ENCODE measurements at regions not wholly inside any gene's neighbourhood (a gene's known extent, or its start where the extent isn't known, plus 50 kb on each side); places are given as distances from the start of the nearest gene placed in this dataset.
A peak's percentile ranks its signal among the peaks of the same experiment; 100 is the strongest.

GRCh38 chr1:115577513-115577912, 64.3 kb upstream of the VANGL1 start:
- no peak for ATAC-seq

GRCh38 chr1:115575661-115576060, 66.1 kb upstream of the VANGL1 start:
- ATAC-seq, result no peak

GRCh38 chr1:115572710-115573109, 69.1 kb upstream of the VANGL1 start:
- no peak for ATAC-seq

GRCh38 chr1:115567431-115567830, 74.3 kb upstream of the VANGL1 start:
- no peak for ATAC-seq

- ATAC-seq, result no peak
Measured at GRCh38 chr1:115565791-115566190, 76.0 kb upstream of the VANGL1 start.

GRCh38 chr1:115565353-115565752, 76.4 kb upstream of the VANGL1 start:
- ATAC-seq, result no peak

GRCh38 chr1:115564201-115564600, 77.6 kb upstream of the VANGL1 start:
- ATAC-seq, result peak; percentile 26

- ATAC-seq, result no peak
Measured at GRCh38 chr1:115560027-115560426, 81.7 kb upstream of the VANGL1 start.

GRCh38 chr1:115558275-115558674, 83.5 kb upstream of the VANGL1 start:
- no peak for ATAC-seq

- ATAC-seq, result no peak
Measured at GRCh38 chr1:115557715-115558114, 84.1 kb upstream of the VANGL1 start.

GRCh38 chr1:115556236-115556635, 85.5 kb upstream of the VANGL1 start:
- no peak for ATAC-seq

- no peak for ATAC-seq
Measured at GRCh38 chr1:115555446-115555845, 86.3 kb upstream of the VANGL1 start.

GRCh38 chr1:115547696-115548095, 94.1 kb upstream of the VANGL1 start:
- no peak for ATAC-seq

GRCh38 chr1:115546846-115547245, 94.9 kb upstream of the VANGL1 start:
- ATAC-seq, result peak; percentile 27

GRCh38 chr1:115545791-115546733, 95.7 kb upstream of the VANGL1 start:
- peak; percentile 77 for ATAC-seq

GRCh38 chr1:115545096-115545720, 96.6 kb upstream of the VANGL1 start:
- ATAC-seq, result no peak

GRCh38 chr1:115544131-115544530, 97.6 kb upstream of the VANGL1 start:
- no peak for ATAC-seq

GRCh38 chr1:115543247-115543646, 98.5 kb upstream of the VANGL1 start:
- ATAC-seq, result no peak

GRCh38 chr1:115539736-115540135, 102.0 kb upstream of the VANGL1 start:
- no peak for ATAC-seq

- ATAC-seq, result no peak
Measured at GRCh38 chr1:115539061-115539460, 102.7 kb upstream of the VANGL1 start.

- ATAC-seq, result no peak
Measured at GRCh38 chr1:115538579-115538978, 103.2 kb upstream of the VANGL1 start.

- no peak for ATAC-seq
Measured at GRCh38 chr1:115537415-115537814, 104.4 kb upstream of the VANGL1 start.

GRCh38 chr1:115536279-115536816, 105.4 kb upstream of the VANGL1 start:
- ATAC-seq, result no peak

GRCh38 chr1:115534106-115534505, 107.7 kb upstream of the VANGL1 start:
- ATAC-seq, result no peak

Measured in esophagus mucosa (tissue), 1 donor.